Suprapubic skin (tissue), 4 donors: ENCODE measurements at regions not wholly inside any gene's neighbourhood (a gene's known extent, or its start where the extent isn't known, plus 50 kb on each side); places are given as distances from the start of the nearest gene placed in this dataset.

ENCODE experiments used
- DNase-seq, 2 donors: peaks; one replicate each; pipeline ENCODE4 v3.0.0-alpha.2; 2019; ENCODE audit warnings: low spot score in 2 of 2
- H3K27ac ChIP-seq: fragments of 200-600 bp; sonication (generic); one replicate; pipeline ENCODE4 v1.5.1; 2019
- H3K27me3 ChIP-seq: fragments of 200-600 bp; sonication (generic); one replicate; pipeline ENCODE4 v1.5.1; 2019
- H3K36me3 ChIP-seq: fragments of 200-600 bp; sonication (generic); one replicate; pipeline ENCODE4 v1.5.1; 2019
- H3K4me1 ChIP-seq: fragments of 200-600 bp; sonication (generic); one replicate; pipeline ENCODE4 v1.5.1; 2019
- H3K4me3 ChIP-seq: fragments of 200-600 bp; sonication (generic); one replicate; pipeline ENCODE4 v1.5.1; 2019; ENCODE audit warnings: mild to moderate bottlenecking
- H3K9me3 ChIP-seq: fragments of 200-600 bp; sonication (generic); one replicate; pipeline ENCODE4 v1.5.1; 2019
- EP300 ChIP-seq: sonication (generic); formaldehyde crosslinking; IDR thresholded peaks from one replicate; pipeline ENCODE4 v1.6.1; 2017; ENCODE audit warnings: antibody characterized with exemption
- POLR2A ChIP-seq, 2 donors: fragments of 450-650 bp; IDR thresholded peaks; one replicate each; pipeline ENCODE4 v1.6.1; 2017; ENCODE audit warnings: antibody characterized with exemption in 2 of 2, mild to moderate bottlenecking in 2 of 2, moderate library complexity in 2 of 2
- POLR2AphosphoS5 ChIP-seq, 3 donors: sonication (generic); formaldehyde crosslinking; IDR thresholded peaks; one replicate each; pipeline ENCODE4 v1.6.1; 2017; ENCODE audit warnings: antibody characterized with exemption in 3 of 3
- WGBS: methylation state at CpG from one replicate; pipeline ENCODE4 v1.1.5; 2018; 5-methylcytosine and 5-hydroxymethylcytosine counted together
- TF ChIP-seq, protein P1 (sequence below), 2 donors: fragments of 200-600 bp in 1 of 2; fragments of 450-650 bp in 1 of 2; sonication (generic) in 1 of 2; IDR thresholded peaks; one replicate each; pipeline ENCODE4 v1.5.1; 2016 to 2019; ENCODE audit warnings: antibody characterized with exemption in 2 of 2, mild to moderate bottlenecking in 1 of 2, moderate library complexity in 1 of 2

- Histone ChIP-seq H3K27ac (no peak overlapping the region), H3K4me1 (no peaks in the 10 kb centered on the region), H3K36me3 (no peaks in the 10 kb centered on the region), H3K9me3 (no peaks in the 10 kb centered on the region), H3K4me3 (no peak overlapping the region), H3K27me3 (peaks cover 3% of the 10 kb centered on the region)
- TF ChIP-seq POLR2A (IDR thresholded peaks at IDR 0.05) (no peak), POLR2AphosphoS5 (IDR thresholded peaks at IDR 0.05) (no peak), EP300 (no peak)
- TF ChIP-seq, protein P1, sequence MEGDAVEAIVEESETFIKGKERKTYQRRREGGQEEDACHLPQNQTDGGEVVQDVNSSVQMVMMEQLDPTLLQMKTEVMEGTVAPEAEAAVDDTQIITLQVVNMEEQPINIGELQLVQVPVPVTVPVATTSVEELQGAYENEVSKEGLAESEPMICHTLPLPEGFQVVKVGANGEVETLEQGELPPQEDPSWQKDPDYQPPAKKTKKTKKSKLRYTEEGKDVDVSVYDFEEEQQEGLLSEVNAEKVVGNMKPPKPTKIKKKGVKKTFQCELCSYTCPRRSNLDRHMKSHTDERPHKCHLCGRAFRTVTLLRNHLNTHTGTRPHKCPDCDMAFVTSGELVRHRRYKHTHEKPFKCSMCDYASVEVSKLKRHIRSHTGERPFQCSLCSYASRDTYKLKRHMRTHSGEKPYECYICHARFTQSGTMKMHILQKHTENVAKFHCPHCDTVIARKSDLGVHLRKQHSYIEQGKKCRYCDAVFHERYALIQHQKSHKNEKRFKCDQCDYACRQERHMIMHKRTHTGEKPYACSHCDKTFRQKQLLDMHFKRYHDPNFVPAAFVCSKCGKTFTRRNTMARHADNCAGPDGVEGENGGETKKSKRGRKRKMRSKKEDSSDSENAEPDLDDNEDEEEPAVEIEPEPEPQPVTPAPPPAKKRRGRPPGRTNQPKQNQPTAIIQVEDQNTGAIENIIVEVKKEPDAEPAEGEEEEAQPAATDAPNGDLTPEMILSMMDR (IDR thresholded peaks at IDR 0.05), result no peak
- no peak for DNase-seq
- 82% methylated on average over 1 of the region's 1 CpG for WGBS
Observed at GRCh38 chr1:38231941-38232340, 185.3 kb upstream of the POU3F1 start.

DNA sequence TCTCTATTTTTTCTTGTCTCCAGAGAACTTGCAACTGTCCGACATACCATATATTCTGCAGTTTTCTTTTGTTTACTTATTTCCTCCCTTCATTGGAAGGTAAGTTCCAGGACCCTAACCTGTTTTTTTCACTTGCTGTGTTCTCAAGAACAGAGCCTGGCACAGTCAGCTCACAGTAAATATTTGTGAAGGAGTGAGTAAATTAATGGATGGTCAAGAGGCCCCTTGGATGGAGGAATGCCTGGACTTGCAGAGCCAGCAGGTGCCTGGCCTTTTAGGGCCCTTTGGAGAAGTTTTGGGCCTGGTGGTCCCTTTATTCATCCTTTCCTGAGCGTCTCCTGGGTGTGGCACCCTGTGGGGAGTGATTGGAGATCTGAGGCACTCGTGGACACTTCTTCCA lies 182.1 kb upstream of the POU3F1 start:
- TF ChIP-seq POLR2A (IDR thresholded peaks at IDR 0.05) (no peak), EP300 (no peak)
- TF ChIP-seq, protein P1 (IDR thresholded peaks at IDR 0.05), result no peak
- 84% methylated on average over 3 of the region's 3 CpGs for WGBS
- Histone ChIP-seq H3K9me3 (no peaks in the 10 kb centered on the region), H3K4me3 (no peak overlapping the region), H3K36me3 (no peaks in the 10 kb centered on the region), H3K27ac (no peak overlapping the region), H3K27me3 (no peaks in the 10 kb centered on the region), H3K4me1 (no peaks in the 10 kb centered on the region)
- DNase-seq, result no peak

- WGBS, result 81% methylated on average over 3 of the region's 3 CpGs
- H3K27ac ChIP-seq, result no peak overlapping the region
- TF ChIP-seq, protein P1 (IDR thresholded peaks at IDR 0.05), result no peak
- TF ChIP-seq POLR2A (IDR thresholded peaks at IDR 0.05) (no peak), POLR2AphosphoS5 (IDR thresholded peaks at IDR 0.05) (no peak), EP300 (no peak)
- no peaks in the 10 kb centered on the region for H3K36me3 ChIP-seq
- H3K4me1 ChIP-seq, result no peaks in the 10 kb centered on the region
- no peak for DNase-seq
- no peaks in the 10 kb centered on the region for H3K9me3 ChIP-seq
- H3K27me3 ChIP-seq, result peaks cover 4% of the 10 kb centered on the region
- H3K4me3 ChIP-seq, result no peak overlapping the region
Observed at GRCh38 chr1:38225745-38226144, 179.2 kb upstream of the POU3F1 start.

DNA sequence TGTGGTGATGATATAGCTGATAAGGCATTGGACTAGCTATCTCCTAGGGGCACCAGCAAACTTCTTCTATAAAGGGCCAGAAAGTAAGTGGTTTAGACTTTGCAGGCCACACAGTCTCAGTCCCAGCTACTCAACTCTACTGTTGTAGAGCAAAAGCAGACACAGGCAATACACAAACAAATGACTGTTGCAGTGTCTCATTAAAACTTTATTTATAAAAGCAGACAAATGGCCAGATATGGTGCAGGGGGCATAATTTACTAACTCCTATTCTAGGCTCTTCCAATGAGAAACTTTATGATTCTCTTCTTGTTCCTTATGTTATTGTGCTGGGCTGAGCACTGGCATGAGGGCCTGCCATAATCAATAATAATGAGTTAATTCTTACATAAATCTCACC lies 176.8 kb upstream of the POU3F1 start:
- Histone ChIP-seq H3K27me3 (peaks cover 11% of the 10 kb centered on the region), H3K4me3 (no peak overlapping the region), H3K36me3 (no peaks in the 10 kb centered on the region), H3K27ac (no peak overlapping the region), H3K9me3 (no peaks in the 10 kb centered on the region), H3K4me1 (no peaks in the 10 kb centered on the region)
- DNase-seq, result no peak
- TF ChIP-seq POLR2A (IDR thresholded peaks at IDR 0.05), result no peak
- TF ChIP-seq EP300, result no peak
- TF ChIP-seq, protein P1 (IDR thresholded peaks at IDR 0.05), result no peak
- no peak for TF ChIP-seq POLR2AphosphoS5 (IDR thresholded peaks at IDR 0.05)

- Histone ChIP-seq H3K9me3 (no peaks in the 10 kb centered on the region), H3K27ac (no peak overlapping the region), H3K4me1 (no peaks in the 10 kb centered on the region), H3K27me3 (peaks cover 15% of the 10 kb centered on the region), H3K4me3 (no peak overlapping the region), H3K36me3 (no peaks in the 10 kb centered on the region)
- DNase-seq, result no peak
- 71% methylated on average over 2 of the region's 2 CpGs for WGBS
- TF ChIP-seq, protein P1 (IDR thresholded peaks at IDR 0.05), result no peak
- TF ChIP-seq POLR2A (IDR thresholded peaks at IDR 0.05) (no peak), POLR2AphosphoS5 (IDR thresholded peaks at IDR 0.05) (no peak), EP300 (no peak)
Observed at GRCh38 chr1:38222891-38223290, 176.3 kb upstream of the POU3F1 start.
